H9 (cell line): ENCODE measurements at regions not wholly inside any gene's neighbourhood (a gene's known extent, or its start where the extent isn't known, plus 50 kb on each side); places are given as distances from the start of the nearest gene placed in this dataset.

ENCODE experiments used
- DNase-seq: peaks from one replicate; pipeline ENCODE4 v3.0.0-alpha.2; 2017
- H2AFZ ChIP-seq: one replicate; pipeline ENCODE4 v1.6.1; 2013; ENCODE audit warnings: mild to moderate bottlenecking, low read length, control low read depth, moderate library complexity
- H2AK5ac ChIP-seq: 2 replicates; pipeline ENCODE4 v1.6.1; 2013; ENCODE audit warnings: low read length, control low read depth, mixed read lengths; ENCODE audit not compliant: insufficient read length
- H2BK120ac ChIP-seq: one replicate; pipeline ENCODE4 v1.6.1; 2013; ENCODE audit warnings: low read depth, mild to moderate bottlenecking, low read length, control low read depth, inconsistent platforms; ENCODE audit not compliant: poor library complexity, severe bottlenecking
- H2BK12ac ChIP-seq: 2 replicates; pipeline ENCODE4 v1.6.1; 2013; ENCODE audit warnings: low read length, control low read depth, mixed read lengths, low read depth; ENCODE audit not compliant: insufficient read length
- H2BK15ac ChIP-seq: 2 replicates; pipeline ENCODE4 v1.6.1; 2013; ENCODE audit warnings: low read depth, low read length, control low read depth
- H2BK20ac ChIP-seq: one replicate; pipeline ENCODE4 v1.6.1; 2013; ENCODE audit warnings: low read depth, mild to moderate bottlenecking, low read length, control low read depth, inconsistent platforms; ENCODE audit not compliant: poor library complexity, severe bottlenecking
- H2BK5ac ChIP-seq: 2 replicates; pipeline ENCODE4 v1.6.1; 2013; ENCODE audit warnings: low read length, control low read depth, mixed read lengths; ENCODE audit not compliant: insufficient read length
- H3K14ac ChIP-seq: 2 replicates; pipeline ENCODE4 v1.6.1; 2013; ENCODE audit warnings: low read length, control low read depth; ENCODE audit not compliant: insufficient read depth
- H3K18ac ChIP-seq: 2 replicates; pipeline ENCODE4 v1.6.1; 2013; ENCODE audit warnings: low read depth, mild to moderate bottlenecking, mixed read lengths, low read length, control low read depth; ENCODE audit not compliant: insufficient read length
- H3K23ac ChIP-seq: 2 replicates; pipeline ENCODE4 v1.6.1; 2013; ENCODE audit warnings: low read length, control low read depth, mixed read lengths, low read depth; ENCODE audit not compliant: insufficient read length
- H3K23me2 ChIP-seq: 2 replicates; pipeline ENCODE4 v1.6.1; 2013; ENCODE audit warnings: low read depth, mild to moderate bottlenecking, mixed read lengths, low read length, control low read depth; ENCODE audit not compliant: insufficient read length, poor library complexity, severe bottlenecking
- H3K27ac ChIP-seq: 2 replicates; pipeline ENCODE4 v1.5.1; 2013; ENCODE audit warnings: low read length, control low read depth, mixed read lengths, low read depth; ENCODE audit not compliant: insufficient read length
- H3K27me3 ChIP-seq: 2 replicates; pipeline ENCODE4 v1.6.1; 2013; ENCODE audit warnings: low read length, control low read depth, inconsistent platforms; ENCODE audit not compliant: insufficient read depth
- H3K4ac ChIP-seq: 2 replicates; pipeline ENCODE4 v1.6.1; 2013; ENCODE audit warnings: low read depth, mild to moderate bottlenecking, control low read depth, inconsistent platforms, low read length, moderate library complexity
- H3K4me1 ChIP-seq: 2 replicates; pipeline ENCODE4 v1.6.1; 2013; ENCODE audit warnings: low read length, control low read depth, inconsistent platforms; ENCODE audit not compliant: insufficient read depth
- H3K4me2 ChIP-seq: 2 replicates; pipeline ENCODE4 v1.6.1; 2013; ENCODE audit warnings: low read length, control low read depth, mixed read lengths; ENCODE audit not compliant: insufficient read length, insufficient read depth
- H3K56ac ChIP-seq: 2 replicates; pipeline ENCODE4 v1.6.1; 2013; ENCODE audit warnings: low read depth, mild to moderate bottlenecking, mixed read lengths, low read length, control low read depth; ENCODE audit not compliant: insufficient read length
- H3K79me1 ChIP-seq: 2 replicates; pipeline ENCODE4 v1.6.1; 2013; ENCODE audit warnings: low read depth, mild to moderate bottlenecking, moderate library complexity, low read length, control low read depth, inconsistent platforms; ENCODE audit not compliant: insufficient read depth, poor library complexity, severe bottlenecking
- H3K79me2 ChIP-seq: 2 replicates; pipeline ENCODE4 v1.6.1; 2013; ENCODE audit warnings: low read length, control low read depth, inconsistent platforms; ENCODE audit not compliant: insufficient read depth
- H3K9ac ChIP-seq: 2 replicates; pipeline ENCODE4 v1.6.1; 2013; ENCODE audit warnings: low read length, control low read depth, mixed read lengths; ENCODE audit not compliant: insufficient read length; ENCODE audit errors: extremely low read depth
- H3K9me3 ChIP-seq: one replicate; pipeline ENCODE4 v1.6.1; 2013; ENCODE audit warnings: low read depth, low read length, inconsistent platforms; ENCODE audit not compliant: control insufficient read depth
- H3T11ph ChIP-seq: one replicate; pipeline ENCODE4 v1.6.1; 2013; ENCODE audit warnings: mild to moderate bottlenecking, low read length, control low read depth, inconsistent platforms
- H4K20me1 ChIP-seq: one replicate; pipeline ENCODE4 v1.6.1; 2013; ENCODE audit not compliant: control insufficient read depth, insufficient read length, insufficient read depth
- H4K5ac ChIP-seq: 2 replicates; pipeline ENCODE4 v1.6.1; 2013; ENCODE audit warnings: low read depth, mild to moderate bottlenecking, mixed read lengths, low read length, control low read depth; ENCODE audit not compliant: insufficient read length
- H4K8ac ChIP-seq: replicated peaks from 2 replicates; pipeline ENCODE4 v1.6.1; 2013; ENCODE audit warnings: low read length, control low read depth, mixed read lengths, low read depth; ENCODE audit not compliant: insufficient read length
- H4K91ac ChIP-seq: 2 replicates; pipeline ENCODE4 v1.6.1; 2013; ENCODE audit warnings: low read depth, mild to moderate bottlenecking, moderate library complexity, mixed read lengths, low read length, control low read depth; ENCODE audit not compliant: insufficient read length
- H3K27ac Mint-ChIP-seq, 3 experiments: 2 replicates in 2 of 3; 3 replicates in 1 of 3; pipeline ENCODE4 v1.8.0; 2020 to 2021; ENCODE audit warnings: mixed read lengths in 3 of 3, mild to moderate bottlenecking in 1 of 3, moderate library complexity in 1 of 3
- H3K27me3 Mint-ChIP-seq: 2 replicates; pipeline ENCODE4 v1.8.0; 2021; ENCODE audit warnings: low read depth, mild to moderate bottlenecking, moderate library complexity, mixed read lengths
- H3K36me3 Mint-ChIP-seq, 3 experiments: 2 replicates in 2 of 3; 3 replicates in 1 of 3; pipeline ENCODE4 v1.8.0; 2020 to 2021; ENCODE audit warnings: low read depth in 3 of 3, mixed read lengths in 3 of 3; ENCODE audit not compliant: insufficient read depth in 1 of 3
- H3K4me1 Mint-ChIP-seq, 2 experiments: 2 replicates each; pipeline ENCODE4 v1.8.0; 2020; ENCODE audit warnings: mixed read lengths in 2 of 2
- H3K4me3 Mint-ChIP-seq, 2 experiments: 2 replicates in 1 of 2; 3 replicates in 1 of 2; pipeline ENCODE4 v1.8.0; 2020 to 2021; ENCODE audit warnings: mild to moderate bottlenecking in 2 of 2, mixed read lengths in 2 of 2, moderate library complexity in 1 of 2
- H3K9me3 Mint-ChIP-seq, 2 experiments: 2 replicates in 1 of 2; 3 replicates in 1 of 2; pipeline ENCODE4 v1.8.0; 2020; ENCODE audit warnings: mild to moderate bottlenecking in 2 of 2, mixed read lengths in 2 of 2, moderate library complexity in 1 of 2
- CTCF ChIP-seq: fragments of 200-600 bp; sonication (generic); conservative IDR thresholded peaks from 3 replicates; pipeline ENCODE4 v1.8.0; 2021; ENCODE audit warnings: antibody characterized with exemption, mild to moderate bottlenecking
- WGBS: extraction: QIAGEN DNeasy Blood & Tissue Kit; methylation state at CpG from one replicate; pipeline ENCODE4 v1.1.7; 2013; ENCODE audit warnings: missing lambda C conversion rate, low lambda C conversion rate, mixed read lengths; ENCODE audit not compliant: insufficient read length; ENCODE audit errors: extremely low coverage; 5-methylcytosine and 5-hydroxymethylcytosine counted together

GRCh38 chr5:124912638-124913328, 166.3 kb upstream of the ZNF608 start:
- Histone ChIP-seq H3K56ac (no peak overlapping the region), H3K27me3 (no peaks in the 10 kb centered on the region), H4K8ac (no peak overlapping the region), H3K9ac (no peak overlapping the region), H3K27ac (no peak overlapping the region), H3K14ac (no peak overlapping the region; the same call in 1 of the 2 replicates), H3K23ac (no peak overlapping the region), H3K18ac (no peak overlapping the region), H2BK12ac (no peak overlapping the region), H2BK20ac (no peak overlapping the region), H3T11ph (no peak overlapping the region), H4K91ac (no peak overlapping the region), H3K79me1 (no peaks in the 10 kb centered on the region), H4K20me1 (no peaks in the 10 kb centered on the region), H3K4ac (no peak overlapping the region), H4K5ac (no peak overlapping the region), H2BK15ac (no peak overlapping the region; the same call in 1 of the 2 replicates), H3K23me2 (no peaks in the 10 kb centered on the region), H2AK5ac (no peak overlapping the region), H3K4me2 (no peak overlapping the region), H3K4me1 (no peaks in the 10 kb centered on the region; the same call in 1 of the 2 replicates), H3K9me3 (no peaks in the 10 kb centered on the region), H2AFZ (no peak overlapping the region), H2BK120ac (no peak overlapping the region), H2BK5ac (no peak overlapping the region), H3K79me2 (no peaks in the 10 kb centered on the region)
- peaks cover 17 to 21% of the 10 kb centered on the region in 2 experiments for H3K4me1 Mint-ChIP-seq
- H3K27ac Mint-ChIP-seq = no peak overlapping the region
- DNase-seq = no peak
- TF ChIP-seq CTCF = no peak
- H3K27me3 Mint-ChIP-seq = peaks cover 7% of the 10 kb centered on the region
- peaks cover 0 to 29% (median 6%) of the 10 kb centered on the region in 3 experiments; a peak in 6 of 7 replicates for H3K36me3 Mint-ChIP-seq
- no peak overlapping the region for H3K4me3 Mint-ChIP-seq
- no CpG with 5 or more reads among the region's 20 CpGs for WGBS
- peaks cover 13 to 14% of the 10 kb centered on the region in 2 experiments for H3K9me3 Mint-ChIP-seq
